ENCODE measurements at regions not wholly inside any gene's neighbourhood (a gene's known extent, or its start where the extent isn't known, plus 50 kb on each side); places are given as distances from the start of the nearest gene placed in this dataset.

DNA sequence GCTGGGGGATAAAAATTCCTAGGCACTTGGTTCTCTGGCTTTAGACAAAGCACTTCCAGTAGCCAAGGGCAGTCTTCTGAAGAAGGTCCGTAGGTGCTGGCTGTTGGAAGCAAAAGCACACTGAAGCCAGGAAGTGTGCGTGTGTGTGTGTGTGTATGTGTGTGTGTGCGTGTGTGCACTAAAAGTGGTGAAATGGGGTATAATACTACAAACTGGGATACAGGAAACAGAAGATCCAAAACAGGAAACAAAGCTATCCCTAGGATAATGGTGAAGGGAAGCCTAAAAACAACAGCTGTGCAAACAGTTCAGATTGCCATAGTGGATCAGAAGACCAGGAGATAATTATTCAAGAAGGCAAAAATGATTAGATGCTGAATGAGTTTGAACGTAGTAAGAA lies 103.4 kb downstream of the IL20RB start:
- no peak for DNase-seq

DNA sequence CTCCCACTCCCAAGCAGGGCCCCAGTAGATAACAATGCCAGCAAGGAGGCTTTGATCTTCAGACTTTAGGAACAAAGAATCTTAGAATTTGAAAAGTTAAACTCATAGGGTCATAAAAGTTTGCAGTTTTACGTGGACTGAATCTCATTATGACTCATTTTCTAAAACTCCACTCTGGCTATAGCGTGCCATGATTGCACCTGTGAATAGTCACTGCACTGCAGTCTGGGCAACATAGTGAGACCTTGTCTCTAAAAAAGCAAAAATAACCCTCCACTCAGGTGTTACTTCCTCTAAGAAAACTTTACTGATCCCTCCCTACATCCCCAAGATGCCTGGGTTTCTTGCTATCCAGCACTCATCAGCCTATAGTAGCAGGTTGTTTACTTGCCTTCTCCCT lies 104.5 kb downstream of the IL20RB start:
- DNase-seq = no peak

- DNase-seq = no peak
These were observed 107.6 kb downstream of the IL20RB start for GRCh38 chr3:137065381-137065780.

DNA sequence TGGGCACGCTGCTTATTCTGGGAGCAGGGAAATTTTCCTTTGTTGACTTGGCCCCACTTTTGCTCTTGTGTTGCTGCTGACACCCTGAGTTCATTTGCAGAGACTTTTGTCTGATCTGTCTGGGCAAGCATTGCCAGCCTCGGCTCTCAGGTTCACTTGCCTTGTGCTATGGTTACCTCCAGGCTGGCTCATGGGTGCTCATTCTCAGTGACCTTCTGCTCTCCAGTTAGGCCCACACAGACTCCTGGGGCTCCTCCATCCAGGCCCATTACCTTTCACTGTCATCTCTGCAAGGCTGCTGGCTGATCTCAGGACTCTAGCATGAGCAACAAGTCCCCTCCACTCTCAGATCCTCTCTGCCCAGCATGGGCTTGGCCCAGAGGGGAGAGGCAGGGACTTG lies 108.3 kb downstream of the IL20RB start:
- DNase-seq = no peak

DNA sequence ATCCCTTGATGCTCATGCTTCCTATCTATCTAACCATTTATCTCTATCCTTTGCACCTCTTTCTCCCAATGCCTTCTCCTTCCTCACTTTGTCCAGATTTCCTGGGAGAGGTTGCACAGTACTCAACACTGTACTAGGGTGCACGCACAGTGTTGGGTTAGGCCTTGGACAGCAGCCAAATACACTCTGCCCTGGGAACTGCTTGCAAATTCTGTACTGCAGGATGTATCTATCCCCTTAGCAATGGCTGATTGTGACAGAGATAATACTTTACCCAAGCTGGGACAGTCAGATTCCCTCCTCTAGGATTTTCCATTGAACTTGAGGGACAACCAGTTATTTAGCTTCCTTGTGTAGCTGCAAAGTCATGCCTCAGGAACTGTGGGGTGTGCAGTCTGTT lies 113.3 kb downstream of the IL20RB start:
- DNase-seq = no peak

GRCh38 chr3:137075020-137075419 lies 117.2 kb downstream of the IL20RB start:
- DNase-seq = no peak

GRCh38 chr3:137078040-137078439 lies 120.3 kb downstream of the IL20RB start:
- no peak for DNase-seq

DNA sequence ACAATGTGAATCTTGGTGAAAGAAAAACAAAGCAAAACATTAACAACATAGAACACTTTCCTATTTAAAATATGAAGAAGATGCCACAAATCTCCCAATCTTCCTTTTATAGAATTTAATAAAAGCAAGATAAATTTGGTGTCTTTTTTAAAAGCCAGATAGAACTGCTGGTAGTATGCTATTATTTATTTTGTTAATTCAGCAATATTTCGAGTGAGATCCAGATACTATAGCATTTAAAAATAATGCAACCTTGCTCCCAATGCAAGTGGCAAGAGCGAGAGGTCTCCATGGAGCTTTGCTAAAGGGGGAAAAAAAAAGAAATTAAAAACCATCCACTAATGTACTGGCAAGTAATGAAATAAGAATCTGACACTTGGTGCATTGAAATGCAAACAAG lies 121.8 kb downstream of the IL20RB start:
- DNase-seq = no peak

- no peak for DNase-seq
These were observed 123.9 kb downstream of the IL20RB start for GRCh38 chr3:137081711-137082110.

DNA sequence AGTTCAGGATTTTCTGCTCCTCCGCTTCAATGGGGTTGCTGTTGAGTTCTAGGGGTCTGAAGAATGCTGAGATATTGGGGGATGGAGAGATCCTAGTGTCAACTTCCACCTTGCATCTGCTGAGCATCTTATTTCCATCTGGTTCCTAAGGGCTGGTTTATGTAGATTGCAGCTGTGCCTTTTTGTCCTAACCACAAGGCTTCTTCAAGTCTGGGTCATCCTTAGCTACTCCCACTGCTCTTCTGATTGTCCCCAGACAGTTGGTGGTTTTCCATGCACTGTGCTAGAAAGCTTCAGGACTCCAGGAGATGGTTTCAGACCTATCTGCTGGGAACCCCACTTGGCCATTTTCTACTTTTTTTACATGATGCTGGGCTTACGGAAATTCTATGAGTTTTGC lies 125.0 kb downstream of the IL20RB start:
- DNase-seq = no peak

DNA sequence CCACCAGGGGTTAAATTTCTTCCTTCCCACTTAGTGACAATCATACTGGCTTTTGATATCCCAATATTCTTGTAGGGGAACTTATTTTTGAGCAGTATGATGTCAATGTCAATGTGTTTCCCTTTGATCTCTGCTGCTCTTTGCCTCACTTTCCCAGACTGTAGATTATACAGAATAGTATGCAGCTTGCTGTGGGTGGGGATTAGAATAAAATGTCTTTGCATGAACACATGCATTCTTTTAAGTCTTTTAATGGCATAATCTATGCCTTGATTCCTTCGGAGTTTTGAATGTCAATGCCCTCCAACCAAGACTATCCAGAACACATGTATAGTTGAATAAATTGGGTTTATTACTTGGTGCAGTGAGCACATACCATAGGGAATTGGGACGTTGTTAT lies 125.5 kb downstream of the IL20RB start:
- no peak for DNase-seq

GRCh38 chr3:137084586-137084985 lies 126.8 kb downstream of the IL20RB start:
- DNase-seq = no peak

DNA sequence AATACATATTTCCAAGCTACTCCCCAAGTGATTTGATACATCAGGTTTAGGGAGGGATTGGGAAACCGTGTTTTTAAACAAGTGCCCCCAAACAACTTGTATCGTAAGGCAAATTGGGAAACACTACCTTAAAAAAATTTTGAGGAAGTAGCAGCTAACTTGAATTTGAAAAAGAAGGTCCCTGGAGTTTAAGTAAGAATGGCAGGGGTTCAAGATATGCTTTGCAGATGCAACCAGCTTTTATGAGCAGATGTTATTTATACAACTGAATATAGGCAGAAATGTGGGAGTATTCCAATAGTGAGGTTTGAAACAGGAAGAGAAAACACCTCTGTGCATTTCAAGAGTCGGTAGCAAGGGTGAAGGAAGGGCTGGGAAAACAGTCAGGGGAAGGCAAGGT lies 139.6 kb downstream of the IL20RB start:
- DNase-seq = no peak

GRCh38 chr3:137097852-137098251 lies 140.1 kb downstream of the IL20RB start:
- DNase-seq = no peak

DNA sequence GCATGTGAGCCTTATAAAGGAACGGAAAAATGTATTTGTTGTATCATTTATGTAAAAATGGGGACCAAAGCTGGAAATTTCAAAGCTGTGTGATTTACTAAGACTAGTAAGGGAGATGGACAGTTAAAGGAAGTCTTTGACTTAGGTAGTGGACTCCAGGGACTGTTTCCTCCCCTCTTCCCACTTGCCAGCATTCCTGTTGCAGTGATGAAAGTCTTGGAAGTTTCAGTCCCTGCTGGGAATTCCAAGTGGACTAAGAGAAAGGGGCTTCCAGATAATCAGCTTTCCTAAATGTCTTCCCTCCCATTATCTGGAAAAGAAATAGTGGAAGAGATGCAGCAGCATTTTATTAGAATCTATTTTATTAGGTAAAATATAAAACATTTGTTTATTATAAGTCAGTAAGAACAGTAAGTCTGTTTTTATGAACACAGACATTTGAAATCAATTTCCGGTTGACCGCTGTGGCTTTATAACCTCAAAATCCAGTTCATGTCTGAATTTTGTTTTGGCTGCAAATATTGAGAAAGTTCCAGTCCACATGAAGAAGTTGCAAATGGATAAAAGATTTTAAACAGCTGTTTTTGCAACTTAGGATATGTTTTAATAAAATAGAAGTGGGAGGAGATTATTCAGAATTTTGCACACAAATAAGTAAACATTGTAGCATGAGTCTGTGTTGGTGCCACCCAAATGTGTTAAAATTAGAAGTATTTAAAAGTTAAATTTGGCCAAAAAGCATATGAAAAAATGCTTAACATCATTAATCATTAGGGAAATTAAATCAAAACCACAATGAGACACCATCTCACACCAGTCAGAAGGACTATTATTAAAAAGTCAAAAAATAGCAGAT lies 141.8 kb downstream of the IL20RB start:
- DNase-seq = no peak

- no peak for DNase-seq
These were observed 142.5 kb downstream of the IL20RB start for GRCh38 chr3:137100326-137100725.

GRCh38 chr3:137103739-137104138 lies 146.0 kb downstream of the IL20RB start:
- DNase-seq = no peak

- DNase-seq = no peak
These were observed 147.6 kb downstream of the IL20RB start for GRCh38 chr3:137105277-137105977.

- no peak for DNase-seq
These were observed 148.9 kb downstream of the IL20RB start for GRCh38 chr3:137106612-137107240.

DNA sequence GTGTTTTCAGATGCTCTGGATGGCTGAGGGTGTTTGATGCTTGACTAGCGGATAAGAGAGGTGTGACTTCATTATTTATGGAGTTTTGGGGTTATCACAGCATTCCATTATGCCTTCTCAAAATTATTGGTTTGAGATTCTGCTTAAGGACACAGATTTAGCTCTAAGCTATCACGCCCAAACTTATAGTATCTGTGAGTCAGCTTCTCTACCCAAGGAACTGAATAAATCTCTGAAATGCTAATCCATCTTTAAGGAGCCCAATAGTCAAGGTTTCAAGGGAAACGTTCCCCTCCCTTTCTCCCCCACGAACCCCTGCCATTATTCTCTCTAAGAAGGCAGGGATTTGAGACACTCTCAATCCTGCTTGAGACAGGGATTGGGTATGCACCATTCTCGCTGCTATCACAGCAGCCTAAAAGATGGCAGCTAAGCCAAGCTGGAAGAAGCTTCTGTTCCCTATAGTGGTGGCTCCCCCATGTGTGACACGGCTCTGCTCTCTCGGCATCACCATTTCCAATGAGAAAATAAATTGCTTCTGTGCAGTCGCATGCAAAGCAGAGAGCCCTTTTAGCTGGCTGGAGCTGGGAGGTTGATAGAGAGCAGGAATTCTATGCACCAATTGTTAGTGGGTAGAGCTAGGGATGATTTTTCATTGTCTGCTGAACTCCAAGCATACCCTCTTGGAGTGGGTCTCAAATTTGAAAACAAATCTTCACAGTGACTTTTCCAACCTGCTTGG lies 151.1 kb downstream of the IL20RB start:
- DNase-seq = no peak

GRCh38 chr3:137110392-137110996 lies 152.7 kb downstream of the IL20RB start:
- DNase-seq = no peak

- no peak for DNase-seq
These were observed 153.7 kb downstream of the IL20RB start for GRCh38 chr3:137111497-137111896.

DNA sequence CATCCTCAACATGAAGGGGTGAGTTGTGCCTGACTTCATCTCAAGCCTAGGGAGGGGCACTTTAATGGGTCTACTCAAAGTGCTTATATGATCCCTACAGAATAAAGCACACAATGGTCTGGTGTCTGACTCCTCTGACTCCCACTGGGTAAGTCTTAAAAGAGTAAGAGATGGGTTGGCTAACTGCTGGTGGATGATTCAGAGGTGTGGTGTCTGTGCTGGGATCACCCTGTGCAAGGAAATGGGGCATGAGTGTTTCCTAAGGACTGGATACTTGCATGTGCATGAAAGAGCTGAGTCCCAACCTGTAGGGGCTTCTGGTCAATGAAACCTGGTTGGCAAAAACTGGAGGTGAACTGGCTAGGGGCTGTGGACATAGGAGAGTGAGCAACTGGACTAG lies 158.8 kb downstream of the IL20RB start:
- no peak for DNase-seq

All from NCI-H187 treated with DMSO at 0.1 percent for 48 hours (cell line).